Osteoblast (primary cell): ENCODE measurements at regions not wholly inside any gene's neighbourhood (a gene's known extent, or its start where the extent isn't known, plus 50 kb on each side); places are given as distances from the start of the nearest gene placed in this dataset.

Source experiments
- DNase-seq: peaks from one replicate; pipeline ENCODE4 v3.0.0; 2011; ENCODE audit warnings: low spot score, mixed read lengths; ENCODE audit not compliant: insufficient read length; ENCODE audit errors: missing footprints
- H2AFZ ChIP-seq: 2 replicates; pipeline ENCODE4 v1.6.0; 2011; ENCODE audit warnings: mild to moderate bottlenecking, low read length
- H3K27ac ChIP-seq: 2 replicates; pipeline ENCODE4 v1.5.1; 2011; ENCODE audit warnings: mild to moderate bottlenecking, low read depth, low read length, moderate library complexity
- H3K27me3 ChIP-seq: 2 replicates; pipeline ENCODE4 v1.6.0; 2012; ENCODE audit warnings: mild to moderate bottlenecking, control low read depth, inconsistent platforms, low read length, moderate library complexity; ENCODE audit not compliant: insufficient read depth
- H3K36me3 ChIP-seq: 2 replicates; pipeline ENCODE4 v1.5.1; 2011; ENCODE audit warnings: mild to moderate bottlenecking, low read length, control low read depth, moderate library complexity; ENCODE audit not compliant: insufficient read depth
- H3K4me1 ChIP-seq: 2 replicates; pipeline ENCODE4 v1.5.1; 2011; ENCODE audit warnings: mild to moderate bottlenecking, low read length, control low read depth, moderate library complexity; ENCODE audit not compliant: insufficient read depth
- H3K4me2 ChIP-seq: 2 replicates; pipeline ENCODE4 v1.6.0; 2011; ENCODE audit warnings: mild to moderate bottlenecking, low read length; ENCODE audit not compliant: insufficient read depth
- H3K4me3 ChIP-seq: fragments of 200-600 bp; sonication (generic); 3 replicates; pipeline ENCODE4 v1.5.1; 2012; ENCODE audit warnings: mild to moderate bottlenecking, low read length, inconsistent platforms; ENCODE audit not compliant: insufficient read depth
- H3K79me2 ChIP-seq: 2 replicates; pipeline ENCODE4 v1.6.0; 2012; ENCODE audit warnings: mild to moderate bottlenecking, low read length, control low read depth, inconsistent platforms; ENCODE audit not compliant: insufficient read depth
- H3K9me3 ChIP-seq: 2 replicates; pipeline ENCODE4 v1.5.1; 2011; ENCODE audit warnings: low read depth, low read length, control low read depth
- H4K20me1 ChIP-seq: 2 replicates; pipeline ENCODE4 v1.6.0; 2012; ENCODE audit warnings: mild to moderate bottlenecking, low read length, control low read depth; ENCODE audit not compliant: insufficient read depth
- CTCF ChIP-seq: IDR thresholded peaks from 2 replicates; pipeline ENCODE4 v1.5.1; 2011; ENCODE audit warnings: mild to moderate bottlenecking, low read depth, low read length, moderate library complexity; ENCODE audit errors: extremely low read depth

GRCh38 chr11:104275992-104276391, 112.0 kb upstream of the PDGFD start:
- no peak overlapping the region for H2AFZ ChIP-seq
- no peak for TF ChIP-seq CTCF
- H3K79me2 ChIP-seq = no peaks in the 10 kb centered on the region
- H3K27ac ChIP-seq = no peak overlapping the region
- H3K27me3 ChIP-seq = no peaks in the 10 kb centered on the region
- H3K36me3 ChIP-seq = no peaks in the 10 kb centered on the region
- DNase-seq = no peak
- H3K9me3 ChIP-seq = no peaks in the 10 kb centered on the region
- H3K4me1 ChIP-seq = no peaks in the 10 kb centered on the region
- H3K4me2 ChIP-seq = no peak overlapping the region
- no peak overlapping the region for H3K4me3 ChIP-seq
- H4K20me1 ChIP-seq = no peaks in the 10 kb centered on the region

GRCh38 chr11:104260456-104260855, 96.5 kb upstream of the PDGFD start:
- Histone ChIP-seq H3K27me3 (no peaks in the 10 kb centered on the region), H3K27ac (no peak overlapping the region), H2AFZ (no peak overlapping the region), H3K4me2 (no peak overlapping the region), H3K36me3 (no peaks in the 10 kb centered on the region), H3K4me1 (no peaks in the 10 kb centered on the region), H4K20me1 (no peaks in the 10 kb centered on the region), H3K79me2 (no peaks in the 10 kb centered on the region), H3K9me3 (no peaks in the 10 kb centered on the region), H3K4me3 (no peak overlapping the region)
- DNase-seq = no peak
- TF ChIP-seq CTCF = no peak

GRCh38 chr11:104259121-104259610, 95.2 kb upstream of the PDGFD start:
- TF ChIP-seq CTCF = no peak
- no peaks in the 10 kb centered on the region for H3K79me2 ChIP-seq
- H3K9me3 ChIP-seq = no peaks in the 10 kb centered on the region
- H3K36me3 ChIP-seq = no peaks in the 10 kb centered on the region
- H3K4me3 ChIP-seq = no peak overlapping the region
- no peaks in the 10 kb centered on the region for H3K27me3 ChIP-seq
- H2AFZ ChIP-seq = no peak overlapping the region
- DNase-seq = no peak
- H4K20me1 ChIP-seq = no peaks in the 10 kb centered on the region
- no peaks in the 10 kb centered on the region for H3K4me1 ChIP-seq
- H3K4me2 ChIP-seq = no peak overlapping the region
- no peak overlapping the region for H3K27ac ChIP-seq

GRCh38 chr11:104256525-104256924, 92.6 kb upstream of the PDGFD start:
- Histone ChIP-seq H4K20me1 (no peaks in the 10 kb centered on the region), H3K4me1 (no peaks in the 10 kb centered on the region), H2AFZ (no peak overlapping the region), H3K4me3 (no peak overlapping the region), H3K27me3 (no peaks in the 10 kb centered on the region), H3K9me3 (no peaks in the 10 kb centered on the region), H3K4me2 (no peak overlapping the region), H3K27ac (no peak overlapping the region), H3K36me3 (no peaks in the 10 kb centered on the region), H3K79me2 (no peaks in the 10 kb centered on the region)
- TF ChIP-seq CTCF = no peak
- no peak for DNase-seq
